Activated CD8-positive, alpha-beta T cell treated with anti-CD3 and anti-CD28 coated beads for 36 hours (primary cell): ENCODE measurements at regions not wholly inside any gene's neighbourhood (a gene's known extent, or its start where the extent isn't known, plus 50 kb on each side); places are given as distances from the start of the nearest gene placed in this dataset.

Experiments
- ATAC-seq: fragments of 200-7000 bp; cut with Tn5 transposase; one replicate; pipeline ENCODE4 v1.10.0; 2021; ENCODE audit warnings: mild to moderate bottlenecking, moderate library complexity
- CTCF ChIA-PET: fragments of 350-600 bp; sonication (Branson Sonifier 250); formaldehyde crosslinking; loops from one replicate; lab custom pipeline; 2021; ENCODE audit warnings: antibody characterized with exemption; lab: Charles Lee
- POLR2A ChIA-PET: fragments of 350-600 bp; sonication (Branson Sonifier 250); formaldehyde crosslinking; loops from one replicate; lab custom pipeline; 2021; ENCODE audit warnings: antibody characterized with exemption; lab: Charles Lee
- DNase-seq: peaks from one replicate; pipeline ENCODE4 v3.0.0-alpha.2; 2020
- H3K27ac Mint-ChIP-seq: one replicate; pipeline ENCODE4 v1.8.0; 2021; ENCODE audit warnings: mild to moderate bottlenecking, mixed read lengths
- H3K27me3 Mint-ChIP-seq: one replicate; pipeline ENCODE4 v1.8.0; 2021; ENCODE audit warnings: mixed read lengths
- H3K36me3 Mint-ChIP-seq: one replicate; pipeline ENCODE4 v1.8.0; 2021; ENCODE audit warnings: low read depth, mixed read lengths
- H3K4me1 Mint-ChIP-seq: one replicate; pipeline ENCODE4 v1.8.0; 2021; ENCODE audit warnings: low read depth, mixed read lengths
- H3K4me3 Mint-ChIP-seq: one replicate; pipeline ENCODE4 v1.8.0; 2021; ENCODE audit warnings: mild to moderate bottlenecking, moderate library complexity, mixed read lengths
- H3K9me3 Mint-ChIP-seq: one replicate; pipeline ENCODE4 v1.8.0; 2021; ENCODE audit warnings: mixed read lengths
- CTCF ChIP-seq: fragments of 200-600 bp; IDR thresholded peaks from one replicate; pipeline ENCODE4 v1.8.0; 2022; ENCODE audit warnings: antibody characterized with exemption, mild to moderate bottlenecking
- intact Hi-C: fragments of 100-400 bp; cut with micrococcal nuclease; formaldehyde crosslinking; loops from one replicate; pipeline ENCODE4 v1.10.0; 2022

GRCh38 chr6:140427842-140428241 is 1053.4 kb upstream of the CITED2 start:
- Mint-ChIP-seq H3K4me3 (no peak overlapping the region), H3K9me3 (no peaks in the 10 kb centered on the region), H3K36me3 (no peaks in the 10 kb centered on the region), H3K27me3 (peaks cover under 1% of the 10 kb centered on the region), H3K4me1 (no peaks in the 10 kb centered on the region), H3K27ac (no peak overlapping the region)
- TF ChIP-seq CTCF, result no peak
- ChIA-PET POLR2A (no interaction called here), CTCF (interaction anchor here (1.0 kb wide), 1 partner anchor 12 kb away, joined by 3 read pairs; no protein-coding TSS in a partner anchor)
- ATAC-seq (no peak), DNase-seq (no peak)
- intact Hi-C loops, result no loop called here

DNA sequence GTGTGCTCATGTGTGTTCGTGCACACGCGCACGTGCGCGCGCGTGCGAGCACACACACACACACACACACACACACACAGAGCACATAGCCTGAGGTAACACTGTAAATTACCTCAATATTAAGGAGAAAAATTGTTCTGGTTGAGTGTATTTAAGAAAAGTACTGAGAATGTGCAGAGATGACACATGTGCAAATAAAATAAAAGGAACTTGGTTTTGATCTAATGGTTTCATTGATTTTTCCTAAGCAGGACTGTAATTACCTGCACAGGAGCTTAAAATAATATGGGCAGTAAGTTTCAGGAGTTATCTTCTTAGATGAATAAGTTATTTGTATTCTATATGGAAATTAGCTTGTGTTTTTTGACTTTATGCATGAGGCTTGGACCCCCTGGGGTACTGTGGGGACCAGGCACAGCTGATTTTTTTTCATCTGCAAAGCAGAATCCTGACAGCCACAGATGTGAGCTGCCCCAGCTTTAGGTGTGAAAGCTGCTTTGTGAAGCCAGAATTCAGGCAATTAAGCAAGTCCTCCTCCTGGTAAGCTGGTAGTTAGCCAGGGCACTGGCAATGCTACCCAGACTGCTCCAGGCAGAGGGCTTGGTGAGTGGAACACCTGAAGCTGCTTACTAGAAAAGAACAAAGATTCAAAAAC is 1040.6 kb upstream of the CITED2 start:
- DNase-seq (no peak), ATAC-seq (no peak)
- H3K9me3 Mint-ChIP-seq, result peaks cover 8% of the 10 kb centered on the region
- ChIA-PET POLR2A (no interaction called here), CTCF (interaction anchor here (1.5 kb wide), 1 partner anchor 28 kb away, joined by 3 read pairs; no protein-coding TSS in a partner anchor)
- no peak for TF ChIP-seq CTCF
- intact Hi-C loops, result no loop called here
- H3K4me1 Mint-ChIP-seq, result no peaks in the 10 kb centered on the region
- no peak overlapping the region for H3K4me3 Mint-ChIP-seq
- H3K27ac Mint-ChIP-seq, result no peak overlapping the region
- no peaks in the 10 kb centered on the region for H3K36me3 Mint-ChIP-seq
- H3K27me3 Mint-ChIP-seq, result peaks cover 4% of the 10 kb centered on the region

DNA sequence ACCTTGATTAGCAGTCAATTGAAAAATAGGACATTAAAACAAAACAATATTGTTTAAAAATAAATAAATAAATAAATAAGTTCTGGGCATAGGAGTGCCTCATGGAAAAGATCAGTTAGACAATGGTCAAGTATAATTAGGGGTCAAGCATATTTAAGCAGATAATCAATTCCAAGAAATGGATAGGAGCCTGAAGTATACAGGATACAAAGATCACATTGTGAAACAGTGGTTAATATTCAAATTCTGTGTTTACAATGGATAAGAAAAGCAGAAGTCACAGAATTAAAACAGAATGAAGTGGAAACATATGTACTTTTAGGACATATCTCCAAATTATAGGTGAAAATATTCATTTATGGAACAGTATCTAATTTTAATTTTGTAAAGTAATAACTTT is 1028.6 kb upstream of the CITED2 start:
- CTCF ChIA-PET, result no interaction called here
- Mint-ChIP-seq H3K27me3 (peaks cover 3% of the 10 kb centered on the region), H3K9me3 (peaks cover 3% of the 10 kb centered on the region), H3K4me3 (no peak overlapping the region), H3K4me1 (no peaks in the 10 kb centered on the region), H3K27ac (no peak overlapping the region), H3K36me3 (no peaks in the 10 kb centered on the region)
- no peak for TF ChIP-seq CTCF
- ATAC-seq (no peak), DNase-seq (no peak)
- POLR2A ChIA-PET, result no interaction called here
- intact Hi-C loops, result no loop called here

DNA sequence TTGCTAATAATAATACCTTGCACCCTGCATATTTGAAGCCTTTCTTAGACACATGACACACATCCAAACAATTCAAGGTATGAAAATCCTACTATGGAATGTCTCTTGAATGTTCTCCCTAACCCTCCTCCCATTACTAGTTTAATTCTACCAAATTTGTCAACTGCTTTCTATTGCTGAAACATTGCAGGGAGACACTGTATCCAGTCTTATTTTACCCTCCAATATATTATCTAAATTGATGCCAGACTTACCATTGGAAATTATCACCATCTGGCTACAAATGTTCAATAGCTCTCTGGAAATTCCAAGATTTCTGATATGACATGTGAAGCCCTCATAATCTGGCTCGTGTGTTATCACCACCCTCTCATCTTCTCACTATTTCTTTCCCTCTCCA is 1027.3 kb upstream of the CITED2 start:
- Mint-ChIP-seq H3K4me3 (no peak overlapping the region), H3K9me3 (peaks cover 3% of the 10 kb centered on the region), H3K36me3 (no peaks in the 10 kb centered on the region), H3K27me3 (peaks cover 4% of the 10 kb centered on the region), H3K27ac (no peak overlapping the region), H3K4me1 (no peaks in the 10 kb centered on the region)
- intact Hi-C loops, result no loop called here
- ChIA-PET CTCF (no interaction called here), POLR2A (no interaction called here)
- TF ChIP-seq CTCF, result no peak
- no peak for ATAC-seq
- no peak for DNase-seq

DNA sequence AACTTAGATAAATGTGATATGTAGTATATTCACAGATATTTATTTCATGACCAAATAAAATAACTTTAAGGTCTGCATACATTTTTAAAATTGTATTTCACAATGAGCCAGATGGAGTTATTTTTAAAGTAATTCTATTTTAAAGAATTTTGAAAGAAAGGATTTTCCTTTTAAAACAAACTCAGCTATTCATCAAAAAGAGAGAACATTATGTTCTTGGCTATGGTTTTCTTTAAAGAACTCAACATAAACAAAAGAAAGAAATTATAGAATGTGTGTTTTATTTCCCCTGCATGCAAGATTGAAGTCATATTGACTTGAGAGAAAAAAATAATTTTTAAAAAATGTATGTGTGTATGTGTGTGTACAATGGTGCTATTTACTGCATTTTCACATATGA is 1023.6 kb upstream of the CITED2 start:
- no peak for DNase-seq
- CTCF ChIA-PET, result no interaction called here
- POLR2A ChIA-PET, result no interaction called here
- H3K9me3 Mint-ChIP-seq, result peaks cover 3% of the 10 kb centered on the region
- peaks cover 4% of the 10 kb centered on the region for H3K27me3 Mint-ChIP-seq
- no peak overlapping the region for H3K4me3 Mint-ChIP-seq
- no peak for TF ChIP-seq CTCF
- no peak overlapping the region for H3K27ac Mint-ChIP-seq
- ATAC-seq, result no peak
- intact Hi-C loops, result no loop called here
- H3K36me3 Mint-ChIP-seq, result no peaks in the 10 kb centered on the region
- H3K4me1 Mint-ChIP-seq, result no peaks in the 10 kb centered on the region
